OCI-LY7 (cell line): ENCODE measurements at regions not wholly inside any gene's neighbourhood (a gene's known extent, or its start where the extent isn't known, plus 50 kb on each side); places are given as distances from the start of the nearest gene placed in this dataset.

Source experiments
- BruUV-seq: library from RNA; stranded (reverse); fragments of 400-500 nt; replicated peaks from 2 replicates; lab custom pipeline; 2021; lab: Mats Ljungman, UMichigan
- CTCF ChIA-PET: fragments of 300-600 bp; sonication (Branson Sonifier 250); formaldehyde crosslinking; loops from one replicate; lab custom pipeline; 2022; ENCODE audit warnings: antibody characterized with exemption; ENCODE audit not compliant: unreplicated experiment; lab: Charles Lee
- POLR2A ChIA-PET: fragments of 300-600 bp; sonication (Branson Sonifier 250); formaldehyde crosslinking; loops from one replicate; lab custom pipeline; 2022; ENCODE audit warnings: antibody characterized with exemption; lab: Charles Lee
- DNase-seq: peaks from one replicate; pipeline ENCODE4 v3.0.0-alpha.2; 2015; ENCODE audit warnings: low spot score
- H2AFZ ChIP-seq: fragments of 200-600 bp; sonication (generic), shearing (Covaris generic); 2 replicates; pipeline ENCODE4 v1.6.1; 2014; ENCODE audit warnings: mild to moderate bottlenecking, antibody characterized with exemption, low read length, moderate library complexity
- H3K27ac ChIP-seq: fragments of 200-600 bp; sonication (generic); 2 replicates; pipeline ENCODE4 v1.5.1; 2014; ENCODE audit warnings: mixed run types, low read depth, mild to moderate bottlenecking, moderate library complexity, low read length, inconsistent platforms; ENCODE audit not compliant: poor library complexity, severe bottlenecking
- H3K36me3 ChIP-seq: fragments of 200-600 bp; sonication (generic); 2 replicates; pipeline ENCODE4 v1.6.1; 2014; ENCODE audit warnings: mild to moderate bottlenecking, antibody characterized with exemption, low read length, moderate library complexity, mixed read lengths; ENCODE audit not compliant: insufficient read depth
- H3K4me1 ChIP-seq: fragments of 200-600 bp; sonication (generic); 2 replicates; pipeline ENCODE4 v1.5.1; 2014; ENCODE audit warnings: mild to moderate bottlenecking, low read length; ENCODE audit not compliant: insufficient read depth, poor library complexity, severe bottlenecking
- H3K4me2 ChIP-seq: fragments of 200-600 bp; sonication (generic); 2 replicates; pipeline ENCODE4 v1.6.1; 2014; ENCODE audit warnings: mild to moderate bottlenecking, low read length
- H3K4me3 ChIP-seq: fragments of 200-600 bp; sonication (generic); 2 replicates; pipeline ENCODE4 v1.5.1; 2014; ENCODE audit warnings: mild to moderate bottlenecking, low read depth, low read length; ENCODE audit not compliant: poor library complexity, severe bottlenecking
- H3K79me2 ChIP-seq: fragments of 200-600 bp; sonication (generic); 2 replicates; pipeline ENCODE4 v1.6.1; 2016; ENCODE audit warnings: low read depth, mild to moderate bottlenecking, low read length, moderate library complexity, mixed read lengths; ENCODE audit not compliant: insufficient read depth
- H3K9me2 ChIP-seq: fragments of 200-600 bp; sonication (generic); 2 replicates; pipeline ENCODE4 v1.6.1; 2016; ENCODE audit warnings: mild to moderate bottlenecking, low read length, mixed read lengths; ENCODE audit not compliant: insufficient read depth
- H3K9me3 ChIP-seq: fragments of 200-600 bp; sonication (generic); 2 replicates; pipeline ENCODE4 v1.6.1; 2014; ENCODE audit warnings: mild to moderate bottlenecking, mixed run types, low read length, mixed read lengths
- H4K20me1 ChIP-seq: fragments of 200-600 bp; sonication (generic); 2 replicates; pipeline ENCODE4 v1.6.1; 2014; ENCODE audit warnings: mild to moderate bottlenecking, antibody characterized with exemption, low read length, moderate library complexity, mixed read lengths; ENCODE audit not compliant: insufficient read depth
- EZH2phosphoT487 ChIP-seq: fragments of 200-600 bp; sonication (generic); IDR thresholded peaks from 2 replicates; pipeline ENCODE4 v1.6.1; 2018; ENCODE audit warnings: low read depth, borderline replicate concordance, mild to moderate bottlenecking, mixed run types, antibody characterized with exemption, low read length, moderate library complexity, mixed read lengths
- intact Hi-C: fragments of 100-400 bp; cut with micrococcal nuclease; formaldehyde crosslinking; loops from one replicate; pipeline ENCODE4 v1.10.0; 2022; ENCODE audit not compliant: unreplicated experiment
- TF ChIP-seq, protein P1 (sequence below): fragments of 200-600 bp; sonication (generic); conservative IDR thresholded peaks from 2 replicates; pipeline ENCODE4 v1.5.1; 2014; ENCODE audit warnings: mild to moderate bottlenecking, antibody characterized with exemption, low read length, moderate library complexity, mixed read lengths

DNA sequence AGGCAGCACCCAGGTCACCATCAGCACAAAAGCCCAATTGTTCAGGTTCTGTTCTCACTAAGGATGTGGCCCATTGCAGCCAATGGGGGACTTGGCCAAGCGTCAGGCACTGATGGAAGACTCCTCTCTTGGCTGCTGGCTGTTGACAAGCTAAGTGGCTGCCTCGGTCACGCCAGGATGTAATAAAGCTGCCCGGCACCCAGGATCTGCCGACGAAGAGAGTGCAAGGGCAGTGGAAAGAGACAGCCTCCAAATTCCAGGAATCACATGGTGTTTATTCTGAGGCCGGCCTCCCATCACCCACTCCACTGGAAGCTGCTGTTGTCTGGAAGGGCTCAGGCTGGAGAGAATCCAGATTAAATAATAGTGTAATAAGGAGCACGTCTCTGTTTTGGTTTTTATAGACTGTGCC, 451.8 kb upstream of the TBX3 start:
- BruUV-seq: no TSS peak
- Histone ChIP-seq H3K79me2 (no peaks in the 10 kb centered on the region), H3K36me3 (no peaks in the 10 kb centered on the region), H2AFZ (no peak overlapping the region), H3K4me3 (no peak overlapping the region), H3K4me2 (no peak overlapping the region), H3K9me2 (no peaks in the 10 kb centered on the region), H3K9me3 (peaks cover 6% of the 10 kb centered on the region; the same call in 1 of the 2 replicates), H3K4me1 (no peaks in the 10 kb centered on the region), H4K20me1 (no peaks in the 10 kb centered on the region), H3K27ac (no peak overlapping the region)
- ChIA-PET CTCF (no interaction called here), POLR2A (no interaction called here)
- no peak for DNase-seq
- TF ChIP-seq, protein P1, sequence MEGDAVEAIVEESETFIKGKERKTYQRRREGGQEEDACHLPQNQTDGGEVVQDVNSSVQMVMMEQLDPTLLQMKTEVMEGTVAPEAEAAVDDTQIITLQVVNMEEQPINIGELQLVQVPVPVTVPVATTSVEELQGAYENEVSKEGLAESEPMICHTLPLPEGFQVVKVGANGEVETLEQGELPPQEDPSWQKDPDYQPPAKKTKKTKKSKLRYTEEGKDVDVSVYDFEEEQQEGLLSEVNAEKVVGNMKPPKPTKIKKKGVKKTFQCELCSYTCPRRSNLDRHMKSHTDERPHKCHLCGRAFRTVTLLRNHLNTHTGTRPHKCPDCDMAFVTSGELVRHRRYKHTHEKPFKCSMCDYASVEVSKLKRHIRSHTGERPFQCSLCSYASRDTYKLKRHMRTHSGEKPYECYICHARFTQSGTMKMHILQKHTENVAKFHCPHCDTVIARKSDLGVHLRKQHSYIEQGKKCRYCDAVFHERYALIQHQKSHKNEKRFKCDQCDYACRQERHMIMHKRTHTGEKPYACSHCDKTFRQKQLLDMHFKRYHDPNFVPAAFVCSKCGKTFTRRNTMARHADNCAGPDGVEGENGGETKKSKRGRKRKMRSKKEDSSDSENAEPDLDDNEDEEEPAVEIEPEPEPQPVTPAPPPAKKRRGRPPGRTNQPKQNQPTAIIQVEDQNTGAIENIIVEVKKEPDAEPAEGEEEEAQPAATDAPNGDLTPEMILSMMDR: no peak
- TF ChIP-seq EZH2phosphoT487: no peak
- intact Hi-C loops: no loop called here

DNA sequence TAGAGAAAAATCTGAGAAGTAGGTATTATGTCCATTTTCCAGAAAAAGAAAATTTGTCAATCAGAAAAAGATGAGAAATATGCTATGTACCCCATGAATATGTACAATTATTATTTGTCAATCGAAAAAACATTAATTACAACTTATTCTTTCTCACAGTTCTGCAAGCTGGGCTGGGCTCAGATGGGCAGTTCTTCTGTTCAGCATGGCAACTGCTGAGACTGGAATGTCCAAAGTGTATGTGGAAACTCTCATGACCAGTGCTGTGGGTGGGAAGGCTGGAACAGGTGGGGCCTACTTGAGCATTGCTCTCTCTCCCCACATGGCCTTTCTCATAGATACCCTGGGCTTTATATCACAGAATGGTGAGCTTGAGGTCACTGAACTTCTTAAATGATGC, 450.3 kb upstream of the TBX3 start:
- DNase-seq: no peak
- no TSS peak for BruUV-seq
- Histone ChIP-seq H3K4me2 (no peak overlapping the region), H3K4me1 (no peaks in the 10 kb centered on the region), H3K79me2 (no peaks in the 10 kb centered on the region), H4K20me1 (no peaks in the 10 kb centered on the region), H3K27ac (no peak overlapping the region), H3K9me2 (no peaks in the 10 kb centered on the region), H3K36me3 (no peaks in the 10 kb centered on the region), H3K9me3 (peaks cover 6% of the 10 kb centered on the region; the same call in 1 of the 2 replicates), H3K4me3 (no peak overlapping the region), H2AFZ (no peak overlapping the region)
- no peak for TF ChIP-seq EZH2phosphoT487
- TF ChIP-seq, protein P1: no peak
- ChIA-PET CTCF (no interaction called here), POLR2A (interaction anchor here (0.6 kb wide), 1 partner anchor 140 kb away, joined by 3 read pairs; no protein-coding TSS in a partner anchor)
- intact Hi-C loops: no loop called here

DNA sequence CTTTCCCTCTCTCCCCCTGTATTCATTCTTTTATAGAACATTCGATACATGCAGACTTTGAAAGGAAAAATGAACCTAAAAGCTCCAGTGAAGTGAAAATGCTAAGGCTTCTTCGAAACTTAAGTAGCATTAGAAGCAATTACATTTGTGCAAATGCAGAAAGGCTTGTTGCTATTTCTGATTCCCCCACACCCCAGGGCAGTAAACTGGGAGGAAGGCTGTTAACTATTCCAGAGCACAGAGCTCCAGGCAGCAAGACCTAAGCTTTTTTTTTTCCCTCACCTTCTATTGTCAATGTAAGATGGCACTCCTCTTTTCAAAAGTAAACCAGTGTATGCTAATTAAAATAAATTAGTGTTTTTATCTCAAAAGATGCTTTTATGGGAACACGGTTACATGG, 448.9 kb upstream of the TBX3 start:
- H3K9me2 ChIP-seq: no peaks in the 10 kb centered on the region
- TF ChIP-seq EZH2phosphoT487: no peak
- TF ChIP-seq, protein P1: no peak
- H3K79me2 ChIP-seq: no peaks in the 10 kb centered on the region
- BruUV-seq: no TSS peak
- H3K4me3 ChIP-seq: no peak overlapping the region
- no peak overlapping the region for H3K4me2 ChIP-seq
- H3K9me3 ChIP-seq: peaks cover 4% of the 10 kb centered on the region; the same call in 1 of the 2 replicates
- intact Hi-C loops: no loop called here
- ChIA-PET POLR2A (no interaction called here), CTCF (interaction anchor here (0.5 kb wide), 1 partner anchor 214 kb away, joined by 3 read pairs; no protein-coding TSS in a partner anchor)
- no peak overlapping the region for H2AFZ ChIP-seq
- H3K27ac ChIP-seq: no peak overlapping the region
- no peaks in the 10 kb centered on the region for H4K20me1 ChIP-seq
- H3K4me1 ChIP-seq: no peaks in the 10 kb centered on the region
- no peaks in the 10 kb centered on the region for H3K36me3 ChIP-seq
- DNase-seq: no peak
